GM21381 (cell line): ENCODE measurements at regions not wholly inside any gene's neighbourhood (a gene's known extent, or its start where the extent isn't known, plus 50 kb on each side); places are given as distances from the start of the nearest gene placed in this dataset.

Experiments
- ATAC-seq: cut with Tn5 transposase; IDR thresholded peaks from one replicate; pipeline ENCODE4 v1.9.1; 2021; ENCODE audit warnings: mild to moderate bottlenecking, moderate library complexity; ENCODE audit not compliant: unreplicated experiment

DNA sequence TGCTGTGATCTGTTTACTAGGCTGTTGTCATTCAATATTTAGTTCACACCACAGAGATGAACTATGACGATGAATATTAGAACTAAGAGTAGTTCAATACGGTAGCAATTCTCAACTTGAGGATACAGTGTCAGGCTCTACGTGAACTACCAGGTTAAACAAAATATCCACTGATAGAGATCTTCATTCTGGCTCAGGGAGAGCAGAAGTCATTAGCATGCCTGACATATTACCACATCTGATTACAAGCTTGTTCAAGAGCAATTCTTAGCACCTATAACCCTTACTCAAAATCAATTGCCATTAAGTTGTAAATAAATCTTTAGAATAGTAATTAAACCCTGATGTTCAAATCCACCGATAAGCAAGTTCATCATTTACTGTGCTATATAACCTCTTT lies 207.2 kb downstream of the CHRM3 start:
- ATAC-seq, result no peak

DNA sequence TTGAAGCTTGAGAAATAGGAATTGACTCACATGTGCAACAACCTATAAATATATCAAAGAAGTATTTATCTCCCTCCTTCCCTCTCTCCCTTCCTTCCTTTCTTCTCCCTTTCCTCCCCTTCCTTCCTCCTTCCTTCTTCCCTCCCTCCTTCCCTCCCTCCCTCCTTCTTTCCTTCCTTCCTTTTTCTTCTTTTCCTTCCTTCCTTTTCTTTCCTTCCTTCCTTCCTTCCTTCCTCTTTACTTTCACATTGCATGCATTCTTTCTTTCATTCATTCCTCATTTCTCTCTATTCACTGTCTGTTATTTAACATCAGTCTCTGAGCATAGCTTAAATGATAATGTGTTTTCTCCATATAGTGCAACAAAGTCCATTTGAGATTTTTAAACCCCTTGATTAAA lies 214.2 kb downstream of the CHRM3 start:
- no peak for ATAC-seq

DNA sequence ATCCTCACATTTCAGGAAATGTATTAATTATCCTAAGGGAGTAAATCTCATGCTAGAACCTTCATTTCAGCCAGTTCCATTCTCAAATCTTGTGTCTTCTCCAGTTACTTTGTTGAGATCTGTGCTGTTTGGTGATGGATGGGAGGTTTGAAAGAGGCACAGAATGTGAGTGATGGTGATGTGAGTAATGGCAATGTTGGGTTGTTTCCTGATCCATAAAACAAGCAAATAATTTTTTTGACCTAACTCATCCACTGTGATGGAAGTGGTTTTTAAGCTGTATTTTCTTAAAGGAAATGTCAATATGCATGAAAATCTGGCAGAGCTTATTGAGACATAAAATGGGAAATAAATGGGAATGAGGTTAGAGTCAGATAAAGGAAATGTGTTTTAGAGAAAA lies 214.7 kb downstream of the CHRM3 start:
- ATAC-seq, result no peak

DNA sequence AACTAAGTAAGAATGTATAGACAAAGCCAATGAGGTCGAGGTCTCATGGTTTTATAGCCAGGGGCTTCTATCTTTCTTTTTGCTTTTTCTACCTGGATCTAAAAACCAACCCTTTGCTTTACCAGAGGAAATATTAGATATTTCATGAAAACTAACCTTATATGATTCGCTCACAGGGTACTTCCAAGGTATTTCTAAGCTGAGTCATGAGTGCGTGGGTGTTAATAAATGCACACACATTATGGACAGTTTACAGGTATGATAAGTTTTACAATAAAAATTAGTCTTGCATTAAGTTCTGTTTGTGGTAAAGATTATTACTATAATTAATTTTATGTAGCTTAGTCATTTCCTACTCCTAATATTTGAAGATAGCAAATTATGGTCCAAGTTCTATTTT lies 217.2 kb downstream of the CHRM3 start:
- ATAC-seq, result no peak

DNA sequence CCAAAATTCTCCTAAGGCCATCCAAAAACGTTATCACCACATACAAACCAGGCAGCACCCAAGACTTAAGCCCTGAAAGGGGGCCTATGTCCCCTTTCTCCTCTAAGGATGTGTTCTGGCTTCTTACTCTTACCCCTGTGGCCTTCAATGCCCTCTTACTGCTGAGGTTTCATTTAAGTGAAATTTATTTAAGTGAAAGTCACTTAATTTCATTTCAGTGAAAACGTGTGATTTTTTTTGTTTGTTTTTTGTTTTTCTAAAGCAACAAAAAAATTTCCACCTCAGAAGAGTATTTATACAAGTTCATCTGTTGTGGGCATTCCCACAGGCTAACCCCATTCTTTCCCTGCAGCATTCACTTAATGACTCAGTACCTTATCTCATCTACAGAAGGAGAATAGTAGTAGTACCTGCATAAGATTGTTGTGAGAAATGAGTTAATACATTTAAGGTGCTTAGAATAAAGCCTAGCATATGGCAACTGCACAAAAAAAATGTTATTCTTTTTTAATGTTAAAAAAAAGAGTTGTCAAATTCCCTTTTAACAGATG lies 220.6 kb downstream of the CHRM3 start:
- no peak for ATAC-seq

DNA sequence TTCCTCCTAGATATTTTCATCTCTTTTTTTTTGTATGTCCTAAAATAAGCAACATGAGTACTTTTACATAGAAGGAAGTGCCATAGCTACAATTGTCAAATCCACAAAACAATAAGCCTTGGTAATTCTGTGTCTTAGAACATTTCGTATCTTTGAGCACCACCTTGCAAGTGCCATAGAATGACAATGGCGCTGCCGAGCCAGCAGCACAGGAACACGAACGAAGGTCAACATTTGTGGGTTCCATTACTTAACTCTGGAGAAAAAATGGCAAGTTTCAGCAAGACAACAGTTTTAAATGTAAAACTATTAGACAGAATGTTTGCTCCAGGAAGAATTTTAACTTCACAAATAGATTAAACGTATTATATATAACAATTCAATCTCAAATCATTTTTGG lies 222.1 kb downstream of the CHRM3 start:
- no peak for ATAC-seq

DNA sequence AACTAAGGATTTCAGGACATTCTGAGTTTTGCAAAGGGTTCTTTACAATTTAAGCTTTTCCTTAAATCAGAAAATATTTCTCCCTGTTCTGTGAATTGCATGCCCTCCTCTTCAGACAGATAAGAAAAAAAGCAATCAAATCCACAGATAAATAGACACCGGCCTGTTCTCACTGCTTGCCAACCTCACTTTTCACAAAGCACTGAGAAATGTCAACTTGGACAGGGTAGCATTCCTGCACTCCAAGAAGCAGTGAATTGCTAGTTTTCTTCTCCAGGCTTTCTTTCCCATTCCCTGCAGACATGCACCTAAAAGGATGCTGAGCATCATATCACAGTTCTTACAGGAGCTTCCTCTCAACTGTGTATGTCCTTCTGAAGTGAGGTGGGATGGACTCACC lies 226.0 kb downstream of the CHRM3 start:
- ATAC-seq, result no peak

DNA sequence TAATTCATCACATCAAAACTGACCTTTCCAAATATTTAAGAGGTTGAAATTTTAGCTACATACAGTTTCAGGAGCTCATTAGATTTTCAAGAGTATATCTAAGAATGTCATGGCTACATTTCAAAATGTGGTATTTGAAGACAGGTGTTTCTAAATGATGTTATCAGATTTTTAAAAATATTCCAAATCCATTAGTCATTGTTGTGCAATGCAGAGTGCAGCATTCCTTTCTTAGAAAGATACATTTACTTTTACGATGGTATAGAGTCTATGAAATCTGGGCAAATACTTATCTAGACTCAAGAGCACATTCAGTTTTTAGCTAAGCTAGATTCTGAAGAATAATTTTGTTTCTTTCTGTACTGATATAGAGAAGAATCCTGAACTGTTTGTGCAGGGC lies 230.3 kb downstream of the CHRM3 start:
- ATAC-seq, result no peak

DNA sequence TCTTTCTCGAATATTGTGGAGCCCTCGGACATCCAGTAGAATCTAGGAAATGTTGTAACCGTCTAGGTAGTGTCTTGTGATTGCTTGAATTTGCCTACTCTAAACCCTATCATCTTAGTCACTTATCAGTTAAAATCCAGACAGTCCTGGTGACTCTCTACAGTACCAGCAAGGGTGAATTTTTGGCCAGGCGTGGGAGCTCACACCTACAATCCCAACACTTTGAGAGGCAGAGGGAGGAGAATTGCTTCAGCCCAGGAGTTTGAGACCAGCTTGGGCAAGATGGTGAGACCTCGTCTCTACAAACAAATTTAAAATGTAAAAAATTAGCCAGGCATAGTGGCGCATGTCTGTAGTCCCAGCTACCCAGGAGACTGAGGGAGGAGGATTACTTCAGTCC lies 230.9 kb downstream of the CHRM3 start:
- no peak for ATAC-seq

DNA sequence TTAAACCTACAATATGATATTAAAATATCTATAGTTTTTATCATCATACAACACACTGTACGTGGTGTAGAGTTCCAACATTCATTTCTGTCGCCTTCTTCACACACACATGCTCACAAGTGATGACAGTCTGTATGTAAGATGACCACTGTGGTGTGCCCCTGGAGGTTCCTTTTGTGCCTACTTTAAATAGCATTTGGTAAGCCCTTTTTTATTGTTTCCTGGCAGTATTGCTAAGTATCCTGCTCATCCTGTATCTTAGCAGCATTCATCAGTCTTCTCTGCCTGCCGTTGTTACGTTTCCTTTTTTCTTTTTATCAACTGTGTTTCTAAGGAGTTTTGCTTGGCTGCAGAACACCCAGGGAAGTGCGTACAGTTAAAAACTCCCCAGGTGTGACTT lies 231.4 kb downstream of the CHRM3 start:
- no peak for ATAC-seq

DNA sequence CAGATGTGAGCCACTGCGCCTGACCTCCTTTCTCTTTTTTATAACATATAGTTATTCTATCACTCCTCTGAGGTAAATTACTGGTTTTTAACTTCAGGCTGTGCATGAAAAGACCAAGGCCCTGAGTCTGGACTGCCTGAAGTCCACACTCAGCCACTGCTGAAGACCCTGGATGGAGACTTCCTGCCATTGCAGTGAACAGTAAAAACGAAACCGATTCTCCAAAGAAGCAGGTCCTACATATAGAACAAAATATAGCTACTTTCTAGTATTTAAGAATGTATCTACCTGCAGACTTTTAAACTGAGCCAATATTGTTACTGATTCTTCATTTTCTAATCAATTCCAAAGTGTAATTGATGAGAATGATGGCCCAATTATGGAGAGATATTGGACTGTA lies 232.8 kb downstream of the CHRM3 start:
- no peak for ATAC-seq

DNA sequence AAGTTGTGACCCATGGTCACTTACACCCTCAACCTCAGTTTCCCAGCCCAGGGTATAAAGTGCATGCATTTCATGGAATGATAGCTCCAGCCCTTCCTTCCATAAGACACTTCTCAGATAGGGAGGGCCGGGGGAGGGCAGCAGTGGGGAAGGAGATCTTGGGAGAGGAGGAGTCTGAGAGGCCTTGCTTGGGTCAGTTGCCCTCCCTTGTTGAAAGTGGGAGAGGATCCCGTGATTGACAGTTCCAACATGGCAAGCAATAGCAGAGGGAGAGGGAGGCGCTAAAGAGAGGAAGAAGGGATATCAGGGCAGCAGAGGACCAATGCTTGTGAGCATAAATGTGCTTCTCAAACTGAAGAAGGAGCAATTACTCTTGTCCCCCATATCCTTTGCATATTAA lies 244.4 kb downstream of the CHRM3 start:
- no peak for ATAC-seq

DNA sequence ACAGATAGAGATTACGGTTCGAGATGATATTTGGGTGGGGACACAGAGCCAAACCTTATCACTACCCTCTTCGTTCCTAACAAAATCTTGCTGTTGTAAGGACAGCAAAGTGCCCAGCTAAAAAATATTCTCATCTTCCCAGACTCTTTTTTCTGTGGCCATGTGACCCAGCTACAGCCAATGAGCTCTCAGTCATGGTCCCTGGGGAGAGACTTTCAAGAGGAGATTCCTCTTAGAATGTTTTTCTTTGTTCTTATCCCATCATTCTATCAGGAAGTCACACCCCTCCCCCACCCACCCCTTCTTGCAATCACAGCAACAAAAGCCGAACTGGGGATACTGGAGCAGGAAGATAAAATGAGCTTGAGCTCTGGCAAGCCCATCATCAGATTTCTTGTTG lies 247.1 kb downstream of the CHRM3 start:
- no peak for ATAC-seq

DNA sequence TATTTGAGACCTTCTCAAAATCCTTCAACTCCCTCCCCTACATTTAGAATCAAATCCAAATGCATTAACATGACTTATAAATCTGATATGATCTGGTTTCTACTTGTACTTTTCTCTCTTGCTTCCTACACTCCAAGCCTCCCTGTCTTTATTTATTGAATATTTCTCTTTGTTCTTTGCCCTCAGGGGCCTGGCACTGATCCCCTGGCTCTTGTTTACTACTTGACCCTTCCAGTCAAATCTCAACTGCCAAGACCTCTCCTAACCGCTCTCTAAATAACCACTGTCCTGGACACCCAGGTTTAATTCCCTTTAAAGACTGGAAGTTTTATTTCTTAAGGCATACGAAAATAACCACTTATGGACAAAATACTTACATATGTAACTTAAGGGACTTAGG lies 248.9 kb downstream of the CHRM3 start:
- ATAC-seq, result no peak

DNA sequence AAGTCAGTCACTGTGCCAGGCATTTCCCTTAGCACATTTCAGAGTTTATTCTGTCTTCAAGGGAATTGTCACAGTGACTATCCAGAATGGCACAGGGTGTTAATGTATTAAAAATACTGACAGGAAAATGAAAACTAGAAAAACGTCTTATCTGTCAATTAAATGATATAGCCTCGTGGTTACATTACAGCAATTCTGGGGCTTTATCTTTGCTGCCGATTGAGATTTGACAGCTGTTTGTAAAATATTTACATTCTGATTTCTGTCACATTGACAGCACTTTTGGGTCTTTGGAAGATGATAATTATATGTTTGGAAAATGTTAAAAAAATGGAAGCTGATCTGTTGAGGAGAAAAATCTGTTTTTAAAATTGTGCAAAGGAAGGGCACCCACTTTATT lies 250.0 kb downstream of the CHRM3 start:
- no peak for ATAC-seq

DNA sequence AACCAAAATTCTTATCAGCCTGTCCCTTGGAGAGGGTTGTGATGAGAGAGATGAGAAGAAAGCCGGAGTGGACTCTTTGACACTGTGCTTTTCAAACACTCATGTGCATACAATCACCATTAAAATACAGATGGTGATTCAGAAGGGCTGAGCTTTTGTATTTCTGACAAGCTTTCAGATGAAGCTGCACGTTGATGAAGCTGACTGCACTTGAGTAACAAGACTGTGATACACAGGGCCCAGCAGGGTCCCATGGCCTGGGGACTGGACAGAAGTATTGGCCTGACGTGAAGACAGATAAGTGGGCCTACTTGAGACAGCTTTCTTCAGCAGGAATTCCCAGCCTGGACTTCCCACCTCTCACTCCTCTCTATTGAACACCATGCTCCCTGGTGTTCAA lies 258.2 kb downstream of the CHRM3 start:
- ATAC-seq, result no peak

DNA sequence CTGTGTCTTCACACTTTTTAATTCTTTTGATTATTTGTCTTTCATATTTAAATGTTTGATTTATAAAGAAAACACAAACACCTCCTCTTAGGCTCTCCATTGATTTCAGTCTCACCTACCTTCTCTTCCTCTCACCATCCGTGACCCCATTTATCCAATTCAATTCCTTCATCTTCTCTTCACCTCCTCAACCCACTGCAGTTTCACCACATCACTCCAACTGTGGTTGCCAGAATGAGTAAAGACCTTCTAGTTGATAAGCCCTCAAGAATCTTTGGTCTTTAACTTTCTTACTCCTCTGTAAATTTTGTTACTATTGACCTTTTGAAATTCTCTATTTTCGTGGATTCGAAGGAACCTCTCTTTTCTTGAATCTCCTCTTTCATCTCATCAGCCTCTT lies 260.7 kb downstream of the CHRM3 start:
- ATAC-seq, result no peak

DNA sequence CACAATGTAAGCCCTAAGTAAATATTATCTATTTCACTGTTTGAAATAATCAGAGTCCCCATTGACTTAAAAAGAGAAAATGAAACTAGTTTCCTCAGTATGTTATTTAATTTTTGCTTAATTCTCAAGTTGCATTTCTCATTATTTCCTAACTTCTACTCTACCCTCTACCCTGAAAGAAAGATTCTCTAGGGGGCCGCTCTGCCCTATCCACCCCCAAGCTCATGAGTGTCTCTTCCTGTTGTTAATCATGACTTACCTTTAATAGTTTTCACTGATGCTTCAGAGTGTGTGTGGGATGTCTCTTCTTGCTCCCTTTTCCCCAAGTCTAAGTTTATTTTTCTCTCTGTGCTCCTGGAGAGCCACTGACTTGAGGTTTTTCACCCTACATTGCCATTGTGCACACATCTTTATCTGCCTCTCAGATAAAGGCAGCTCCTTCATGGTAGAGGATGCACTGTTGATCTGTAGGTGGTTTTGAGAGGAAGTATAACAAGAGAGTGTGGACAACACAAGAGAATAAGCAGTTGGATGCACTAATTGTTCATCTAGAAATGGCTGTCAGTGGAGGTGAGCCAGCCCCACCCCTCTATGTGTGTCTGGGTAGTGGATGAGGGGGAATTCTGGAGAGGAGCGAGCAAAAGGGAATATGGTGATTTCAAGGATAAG lies 261.7 kb downstream of the CHRM3 start:
- ATAC-seq, result no peak

DNA sequence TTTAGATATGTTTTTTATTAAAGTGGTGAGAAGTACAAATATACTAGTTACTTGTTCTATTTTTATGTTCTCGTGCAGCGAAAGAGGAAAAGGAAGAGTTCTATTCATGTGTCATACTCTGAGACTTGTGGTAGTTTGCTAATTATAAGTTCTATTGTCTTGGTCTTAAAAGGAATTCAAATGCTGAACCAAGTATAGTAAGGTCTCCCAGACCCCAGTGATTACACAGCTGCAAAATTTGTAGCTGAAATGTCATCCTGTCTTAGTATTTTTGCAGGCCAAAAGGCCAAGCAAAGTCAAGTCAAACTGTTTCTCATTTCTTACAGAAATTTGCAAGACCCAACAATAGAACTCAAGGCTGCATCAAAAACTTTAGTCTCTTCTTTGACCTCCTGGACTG lies 268.7 kb downstream of the CHRM3 start:
- ATAC-seq, result no peak

DNA sequence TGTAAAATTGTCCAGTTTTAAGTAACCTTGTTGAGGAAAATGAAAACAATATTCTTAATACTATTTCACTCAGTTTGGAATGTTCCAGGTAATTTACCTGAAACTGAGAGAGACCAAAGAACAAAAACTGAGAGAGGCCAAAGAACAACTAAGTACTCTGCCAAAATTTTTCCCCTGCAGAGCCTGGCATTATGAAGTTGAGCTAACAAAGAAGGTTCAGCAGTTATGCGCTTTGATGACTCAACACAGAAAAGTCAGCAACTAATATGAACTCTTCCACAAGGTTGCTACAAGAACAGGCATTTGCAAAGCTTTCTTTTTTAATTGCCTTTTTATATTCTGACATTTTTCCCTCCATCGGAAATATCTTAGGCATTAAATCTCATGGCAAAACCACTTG lies 270.9 kb downstream of the CHRM3 start:
- no peak for ATAC-seq

DNA sequence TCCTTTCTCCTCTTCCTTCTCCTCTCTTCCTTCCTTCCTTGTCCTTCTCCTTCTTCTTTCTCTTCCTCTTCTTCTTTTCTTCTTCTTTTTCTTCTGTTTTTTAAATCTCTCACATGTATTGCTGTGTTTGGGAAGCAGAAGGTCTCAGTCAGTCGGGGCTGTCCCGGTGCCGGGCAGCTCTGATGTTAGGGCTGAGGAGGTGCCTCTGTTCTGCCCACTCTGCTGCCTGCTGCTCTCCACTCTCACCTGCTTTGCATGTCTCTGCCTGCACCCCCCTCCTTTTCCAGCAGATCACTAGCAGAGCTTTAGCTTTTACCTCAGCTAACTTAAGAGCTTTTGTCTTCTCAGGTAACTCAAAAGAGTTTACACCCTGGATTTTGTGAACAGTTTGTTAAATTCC lies 276.6 kb downstream of the CHRM3 start:
- no peak for ATAC-seq

DNA sequence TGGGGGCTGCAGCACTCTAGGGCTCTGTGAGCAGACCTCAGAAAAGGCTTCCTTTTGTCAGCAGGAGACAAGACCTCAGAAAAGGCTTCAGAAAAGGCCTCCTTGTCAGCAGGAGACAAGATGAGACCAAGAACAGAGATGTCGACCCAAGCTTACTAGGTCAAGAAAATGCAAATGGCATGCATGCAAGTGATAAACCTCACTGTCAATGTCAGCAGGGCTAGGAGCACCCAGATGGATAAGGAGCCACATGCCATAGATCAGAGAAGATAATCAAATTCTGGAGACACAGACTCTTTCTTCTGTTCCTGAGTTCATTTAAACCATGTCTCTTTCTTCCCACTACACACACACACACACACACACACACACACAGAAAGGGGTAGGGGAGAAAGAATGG lies 285.9 kb downstream of the CHRM3 start:
- no peak for ATAC-seq

DNA sequence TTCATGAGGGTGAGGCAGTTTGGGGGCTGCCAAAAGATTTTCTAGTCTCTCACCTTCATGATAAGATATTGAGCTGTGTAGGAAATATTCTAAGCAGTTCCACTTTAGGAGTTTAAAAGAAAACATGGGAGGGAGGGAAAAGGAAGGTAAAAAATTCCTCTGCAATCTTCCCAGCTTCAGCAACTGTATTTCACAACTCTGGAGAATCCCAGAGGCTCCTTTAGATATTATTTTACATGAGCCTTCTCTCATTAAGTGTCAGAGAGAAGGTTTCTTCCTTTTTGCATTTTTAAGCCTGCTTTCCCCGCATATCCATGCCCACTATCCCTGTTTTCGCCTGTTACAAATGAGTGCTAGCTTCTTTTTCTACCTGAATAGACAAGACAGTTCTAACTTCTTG lies 289.4 kb downstream of the CHRM3 start:
- no peak for ATAC-seq
